Suprapubic skin (tissue), 4 donors: ENCODE measurements at regions not wholly inside any gene's neighbourhood (a gene's known extent, or its start where the extent isn't known, plus 50 kb on each side); places are given as distances from the start of the nearest gene placed in this dataset.

Experiments used
- DNase-seq, 2 donors: peaks; one replicate each; pipeline ENCODE4 v3.0.0-alpha.2; 2019; ENCODE audit warnings: low spot score in 2 of 2
- H3K27ac ChIP-seq: fragments of 200-600 bp; sonication (generic); one replicate; pipeline ENCODE4 v1.5.1; 2019
- H3K27me3 ChIP-seq: fragments of 200-600 bp; sonication (generic); one replicate; pipeline ENCODE4 v1.5.1; 2019
- H3K36me3 ChIP-seq: fragments of 200-600 bp; sonication (generic); one replicate; pipeline ENCODE4 v1.5.1; 2019
- H3K4me1 ChIP-seq: fragments of 200-600 bp; sonication (generic); one replicate; pipeline ENCODE4 v1.5.1; 2019
- H3K4me3 ChIP-seq: fragments of 200-600 bp; sonication (generic); one replicate; pipeline ENCODE4 v1.5.1; 2019; ENCODE audit warnings: mild to moderate bottlenecking
- H3K9me3 ChIP-seq: fragments of 200-600 bp; sonication (generic); one replicate; pipeline ENCODE4 v1.5.1; 2019
- CTCF ChIP-seq, 2 donors: fragments of 200-600 bp in 1 of 2; fragments of 450-650 bp in 1 of 2; sonication (generic) in 1 of 2; IDR thresholded peaks; one replicate each; pipeline ENCODE4 v1.5.1; 2016 to 2019; ENCODE audit warnings: antibody characterized with exemption in 2 of 2, mild to moderate bottlenecking in 1 of 2, moderate library complexity in 1 of 2
- EP300 ChIP-seq: sonication (generic); formaldehyde crosslinking; IDR thresholded peaks from one replicate; pipeline ENCODE4 v1.6.1; 2017; ENCODE audit warnings: antibody characterized with exemption
- POLR2A ChIP-seq, 2 donors: fragments of 450-650 bp; IDR thresholded peaks; one replicate each; pipeline ENCODE4 v1.6.1; 2017; ENCODE audit warnings: antibody characterized with exemption in 2 of 2, mild to moderate bottlenecking in 2 of 2, moderate library complexity in 2 of 2
- POLR2AphosphoS5 ChIP-seq, 3 donors: sonication (generic); formaldehyde crosslinking; IDR thresholded peaks; one replicate each; pipeline ENCODE4 v1.6.1; 2017; ENCODE audit warnings: antibody characterized with exemption in 3 of 3
- WGBS: methylation state at CpG from one replicate; pipeline ENCODE4 v1.1.5; 2018; 5-methylcytosine and 5-hydroxymethylcytosine counted together

GRCh38 chr17:79525793-79526677 lies 84.8 kb downstream of the RBFOX3 start:
- Histone ChIP-seq H3K4me3 (no peak overlapping the region), H3K27me3 (peaks cover 92% of the 10 kb centered on the region), H3K4me1 (no peaks in the 10 kb centered on the region), H3K36me3 (no peaks in the 10 kb centered on the region), H3K27ac (no peak overlapping the region), H3K9me3 (no peaks in the 10 kb centered on the region)
- TF ChIP-seq EP300 (no peak), POLR2AphosphoS5 (IDR thresholded peaks at IDR 0.05) (no peak), CTCF (IDR thresholded peaks at IDR 0.05) (no peak), POLR2A (IDR thresholded peaks at IDR 0.05) (no peak)
- no peak for DNase-seq
- WGBS = 66% methylated on average over 22 of the region's 22 CpGs

- H3K36me3 ChIP-seq = no peaks in the 10 kb centered on the region
- no peak overlapping the region for H3K4me3 ChIP-seq
- no peaks in the 10 kb centered on the region for H3K9me3 ChIP-seq
- peaks cover 2% of the 10 kb centered on the region for H3K4me1 ChIP-seq
- TF ChIP-seq CTCF (IDR thresholded peaks at IDR 0.05) = no peak
- no peak for TF ChIP-seq EP300
- TF ChIP-seq POLR2A (IDR thresholded peaks at IDR 0.05) = no peak
- no peak for TF ChIP-seq POLR2AphosphoS5 (IDR thresholded peaks at IDR 0.05)
- peaks cover 92% of the 10 kb centered on the region for H3K27me3 ChIP-seq
- DNase-seq = no peak
- no peak overlapping the region for H3K27ac ChIP-seq
- 69% methylated on average over 13 of the region's 19 CpGs for WGBS
Observed at GRCh38 chr17:79524213-79525187, 86.4 kb downstream of the RBFOX3 start.

- no peak overlapping the region for H3K27ac ChIP-seq
- H3K4me1 ChIP-seq = peaks cover 2% of the 10 kb centered on the region
- peaks cover 91% of the 10 kb centered on the region for H3K27me3 ChIP-seq
- TF ChIP-seq CTCF (IDR thresholded peaks at IDR 0.05) = no peak
- no peak for TF ChIP-seq POLR2AphosphoS5 (IDR thresholded peaks at IDR 0.05)
- no peak for TF ChIP-seq EP300
- no peak for TF ChIP-seq POLR2A (IDR thresholded peaks at IDR 0.05)
- no peak for DNase-seq
- H3K36me3 ChIP-seq = no peaks in the 10 kb centered on the region
- 64% methylated on average over 6 of the region's 6 CpGs for WGBS
- H3K9me3 ChIP-seq = no peaks in the 10 kb centered on the region
- no peak overlapping the region for H3K4me3 ChIP-seq
Observed at GRCh38 chr17:79522414-79522813, 88.4 kb downstream of the RBFOX3 start.

GRCh38 chr17:79521225-79521624 lies 89.6 kb downstream of the RBFOX3 start:
- H3K4me1 ChIP-seq = peaks cover 2% of the 10 kb centered on the region
- H3K27me3 ChIP-seq = peaks cover 88% of the 10 kb centered on the region
- no peak overlapping the region for H3K27ac ChIP-seq
- TF ChIP-seq EP300 = no peak
- TF ChIP-seq CTCF (IDR thresholded peaks at IDR 0.05) = no peak
- TF ChIP-seq POLR2A (IDR thresholded peaks at IDR 0.05) = no peak
- TF ChIP-seq POLR2AphosphoS5 (IDR thresholded peaks at IDR 0.05) = no peak
- WGBS = 72% methylated on average over 4 of the region's 4 CpGs
- no peaks in the 10 kb centered on the region for H3K9me3 ChIP-seq
- no peak for DNase-seq
- H3K4me3 ChIP-seq = no peak overlapping the region
- no peaks in the 10 kb centered on the region for H3K36me3 ChIP-seq
